IPS DF 19.7 (cell line): ENCODE measurements at regions not wholly inside any gene's neighbourhood (a gene's known extent, or its start where the extent isn't known, plus 50 kb on each side); places are given as distances from the start of the nearest gene placed in this dataset.
"Not testable (repeated sequence)": the region's sequence is repeated elsewhere in the genome, so short reads cannot be mapped to it uniquely, and the experiment has no call there.

ENCODE experiments used
- DNase-seq: peaks from one replicate; pipeline ENCODE4 v3.0.0-alpha.2; 2013; ENCODE audit warnings: low read depth, low spot score

GRCh38 chr6:6867404-6867799 is 240.4 kb upstream of the RREB1 start:
- DNase-seq: no peak

GRCh38 chr6:6869094-6869493 is 238.7 kb upstream of the RREB1 start:
- no peak for DNase-seq

GRCh38 chr6:6870921-6871320 is 236.8 kb upstream of the RREB1 start:
- DNase-seq: no peak

DNA sequence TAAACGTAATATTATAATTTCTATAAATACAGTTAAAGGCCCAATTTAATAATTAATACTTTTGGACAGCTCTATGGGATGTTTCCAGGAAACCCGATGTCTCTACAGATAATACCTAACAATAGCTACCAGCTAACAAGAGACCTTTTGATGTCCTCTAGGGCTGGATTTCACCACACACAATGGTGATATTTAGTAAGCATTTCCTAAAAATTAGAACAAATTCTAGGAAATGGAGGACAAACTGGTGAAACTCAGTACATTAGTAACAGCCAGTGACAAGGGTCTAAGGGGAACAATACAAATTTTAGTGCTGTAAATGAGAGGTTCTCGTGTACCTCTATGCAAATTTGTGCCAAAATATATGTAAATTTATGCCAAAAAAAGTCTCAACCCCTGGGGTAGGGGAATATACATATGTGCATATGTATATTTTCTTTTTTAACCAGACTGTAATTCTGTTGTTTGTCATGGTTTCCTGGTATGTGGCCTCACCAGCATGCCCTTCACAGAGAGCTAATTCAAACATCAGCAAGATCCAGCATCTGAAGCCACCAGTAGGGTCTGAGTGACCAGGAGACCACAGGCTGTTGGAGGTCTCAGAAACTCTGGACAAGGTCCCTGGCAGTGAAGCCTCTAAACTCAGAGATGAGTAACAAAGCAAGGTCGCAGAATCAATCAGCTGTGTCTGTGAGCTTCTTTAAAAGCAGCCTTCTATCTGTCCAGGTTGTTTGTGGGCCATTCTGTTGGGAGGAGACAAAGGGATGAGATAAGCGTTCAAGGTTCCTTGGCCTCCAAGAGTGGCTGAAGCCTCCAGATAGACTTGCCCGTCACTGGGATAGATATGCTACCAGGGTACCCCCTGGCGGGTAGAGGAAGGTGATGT is 235.1 kb upstream of the RREB1 start:
- DNase-seq: no peak

DNA sequence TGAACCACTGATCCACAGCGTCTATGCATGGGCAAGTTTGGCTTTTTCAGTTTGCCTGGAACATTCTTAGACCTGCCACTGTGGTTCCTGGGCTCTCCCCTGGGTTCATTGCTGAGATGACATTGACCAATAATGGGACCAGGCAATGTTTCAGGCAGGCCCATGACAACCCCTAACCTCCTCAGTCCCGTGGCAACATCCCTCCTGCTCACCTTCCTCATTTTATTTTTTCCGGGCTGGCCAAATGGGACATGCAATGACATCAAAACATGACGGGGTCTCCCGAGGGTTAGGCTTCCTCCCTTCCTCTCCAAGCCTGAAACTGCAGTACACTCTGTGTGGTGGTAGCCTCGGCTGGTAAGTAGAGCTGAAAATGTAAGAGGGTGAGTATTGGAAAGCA is 234.0 kb upstream of the RREB1 start:
- no peak for DNase-seq

DNA sequence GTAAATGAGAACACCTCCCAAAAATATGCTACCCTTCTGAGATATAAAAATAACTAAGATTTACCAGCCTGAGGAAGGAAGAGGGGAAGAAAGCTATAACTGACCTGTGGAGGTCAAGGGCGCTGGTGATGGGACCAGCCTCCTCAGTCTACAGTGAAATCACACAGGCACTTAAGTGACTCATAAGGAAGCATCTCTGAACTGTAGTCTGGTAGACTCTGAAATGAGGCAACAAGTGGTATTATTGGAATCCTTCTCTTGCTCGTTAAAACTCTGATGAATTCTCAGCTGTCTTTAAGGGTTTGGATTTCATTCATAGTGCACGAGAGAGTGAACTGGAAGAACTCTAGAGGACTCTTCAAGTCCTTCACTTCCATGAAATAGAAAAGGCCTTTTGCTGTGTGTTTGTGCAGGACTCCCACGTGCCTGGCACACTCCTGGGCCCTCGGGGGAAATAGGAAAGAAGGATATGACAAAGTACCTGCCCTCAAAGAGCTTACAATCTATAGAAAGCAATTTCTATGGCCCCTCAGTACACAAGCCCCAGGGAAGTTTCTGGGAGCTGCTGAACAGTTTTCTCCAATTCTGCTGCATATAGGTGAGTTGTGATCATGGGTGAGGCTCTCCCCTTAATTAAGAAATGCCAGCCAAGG is 231.8 kb upstream of the RREB1 start:
- DNase-seq: no peak

DNA sequence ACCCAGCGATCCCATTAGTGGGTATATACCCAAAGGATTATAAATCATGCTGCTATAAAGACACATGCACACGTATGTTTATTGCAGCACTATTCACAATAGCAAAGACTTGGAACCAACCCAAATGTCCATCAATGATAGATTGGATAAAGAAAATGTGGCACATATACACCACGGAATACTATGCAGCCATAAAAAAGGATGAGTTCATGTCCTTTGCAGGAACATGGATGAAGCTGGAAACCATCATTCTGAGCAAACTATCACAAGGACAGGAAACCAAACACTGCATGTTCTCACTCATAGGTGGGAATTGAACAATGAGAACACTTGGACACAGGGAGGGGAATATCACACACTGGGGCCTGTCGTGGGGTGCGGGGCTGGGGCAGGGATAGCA is 230.0 kb upstream of the RREB1 start:
- not testable (repeated sequence) for DNase-seq

DNA sequence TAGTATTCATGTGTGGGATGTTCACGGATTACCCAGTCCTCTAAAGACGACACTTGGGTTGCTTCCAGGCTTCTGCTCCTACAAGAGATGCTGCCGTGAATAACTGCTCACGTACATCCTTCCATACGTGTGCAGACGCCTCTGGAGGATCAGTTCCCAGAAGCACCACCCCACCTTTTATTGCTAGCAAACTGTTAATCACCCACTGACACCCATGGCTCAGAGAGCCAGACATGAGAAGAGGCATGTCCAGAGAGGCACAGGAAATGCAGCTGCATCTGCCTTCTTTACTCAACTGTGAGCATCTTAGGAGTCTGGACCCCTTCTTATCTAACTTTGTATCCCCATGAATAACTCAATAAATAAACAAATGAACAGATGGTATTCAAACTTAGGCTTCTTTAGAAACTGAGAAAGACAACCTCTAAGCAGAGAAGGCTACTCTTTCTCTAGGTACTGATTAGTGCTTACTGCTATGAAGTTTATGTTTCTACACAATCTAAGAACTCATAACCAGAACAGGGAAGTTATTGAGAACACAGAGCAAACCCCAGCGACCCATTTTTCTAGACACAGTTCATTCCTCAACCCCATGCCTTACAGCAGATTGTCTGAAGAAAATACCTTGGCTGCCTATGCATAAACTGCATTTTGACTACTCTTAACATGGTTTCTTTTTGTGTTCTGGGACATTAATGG is 228.7 kb upstream of the RREB1 start:
- no peak for DNase-seq

GRCh38 chr6:6879586-6879974 is 228.2 kb upstream of the RREB1 start:
- DNase-seq: not testable (repeated sequence)

- no peak for DNase-seq
These were observed 226.9 kb upstream of the RREB1 start for GRCh38 chr6:6880745-6881437.

GRCh38 chr6:6881438-6882225 is 226.1 kb upstream of the RREB1 start:
- DNase-seq: no peak

DNA sequence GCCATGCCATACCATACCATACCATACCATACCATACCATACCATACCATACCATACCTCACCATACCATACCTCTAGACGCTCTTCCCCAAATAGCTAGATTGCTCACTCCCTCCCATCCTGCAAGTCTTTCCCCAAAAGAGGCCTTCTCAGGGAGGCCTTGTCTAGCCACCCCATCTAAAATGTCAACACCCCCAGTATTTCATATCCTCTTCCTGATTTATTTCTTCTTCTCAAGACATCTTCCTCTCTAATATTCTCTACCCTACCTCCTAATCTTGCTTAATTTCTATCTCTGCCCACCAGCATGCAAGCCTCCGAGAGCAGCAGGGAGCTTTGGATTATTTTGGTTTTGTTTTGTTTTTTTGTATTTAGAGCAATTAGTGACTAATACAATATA is 225.2 kb upstream of the RREB1 start:
- no peak for DNase-seq

DNA sequence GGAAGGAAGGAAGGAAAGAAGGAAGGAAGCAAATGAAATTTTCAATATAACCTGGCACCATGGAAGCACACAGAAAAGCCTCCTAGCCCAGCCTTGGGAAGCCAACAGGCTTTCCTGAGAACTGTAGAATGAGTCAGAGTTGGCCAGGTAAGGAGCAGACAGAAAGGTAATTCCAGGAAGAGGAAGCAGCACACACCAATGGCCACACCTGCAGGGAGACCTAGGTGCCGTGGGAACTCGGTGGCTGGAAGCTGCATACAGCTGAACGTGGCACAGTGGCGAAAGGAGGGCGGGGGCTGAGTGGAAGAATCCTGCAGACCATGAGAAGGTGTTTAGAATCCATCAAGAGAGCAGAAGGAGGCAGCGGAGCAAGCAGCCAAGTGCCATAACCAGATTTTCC is 224.8 kb upstream of the RREB1 start:
- no peak for DNase-seq

- DNase-seq: no peak
These were observed 223.6 kb upstream of the RREB1 start for GRCh38 chr6:6884193-6884627.

GRCh38 chr6:6884916-6885315 is 222.8 kb upstream of the RREB1 start:
- DNase-seq: no peak

DNA sequence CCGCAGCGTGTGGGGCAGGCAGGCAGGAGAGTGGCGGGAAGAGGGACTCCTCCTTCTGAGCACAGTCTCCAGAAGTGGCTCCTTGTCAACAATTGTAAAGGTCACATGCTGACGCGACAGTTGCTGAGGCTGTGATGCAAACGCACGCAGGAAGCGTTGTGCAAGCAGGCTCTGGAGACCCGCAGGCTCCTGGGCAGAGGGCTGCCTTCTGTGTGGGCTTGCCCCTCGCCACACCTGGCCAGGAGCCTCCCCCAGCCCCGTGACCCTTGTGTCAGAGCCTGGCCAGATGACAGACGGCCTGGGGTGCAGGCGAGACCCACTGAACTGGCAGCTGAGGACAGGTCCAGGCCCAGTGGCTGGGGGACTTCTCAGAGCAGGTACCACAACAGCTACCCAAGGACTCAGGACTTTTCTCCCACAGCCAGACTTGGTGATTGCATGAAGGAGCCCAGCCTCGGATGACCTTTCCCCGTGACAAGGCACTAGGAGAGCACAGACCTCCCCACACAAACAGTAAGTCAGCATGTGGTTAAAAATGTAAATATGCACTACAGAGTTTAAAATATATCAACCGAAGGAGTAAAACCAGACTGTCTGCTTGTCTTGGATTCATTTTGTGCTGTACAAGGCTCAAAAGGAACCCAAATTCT is 222.1 kb upstream of the RREB1 start:
- no peak for DNase-seq

DNA sequence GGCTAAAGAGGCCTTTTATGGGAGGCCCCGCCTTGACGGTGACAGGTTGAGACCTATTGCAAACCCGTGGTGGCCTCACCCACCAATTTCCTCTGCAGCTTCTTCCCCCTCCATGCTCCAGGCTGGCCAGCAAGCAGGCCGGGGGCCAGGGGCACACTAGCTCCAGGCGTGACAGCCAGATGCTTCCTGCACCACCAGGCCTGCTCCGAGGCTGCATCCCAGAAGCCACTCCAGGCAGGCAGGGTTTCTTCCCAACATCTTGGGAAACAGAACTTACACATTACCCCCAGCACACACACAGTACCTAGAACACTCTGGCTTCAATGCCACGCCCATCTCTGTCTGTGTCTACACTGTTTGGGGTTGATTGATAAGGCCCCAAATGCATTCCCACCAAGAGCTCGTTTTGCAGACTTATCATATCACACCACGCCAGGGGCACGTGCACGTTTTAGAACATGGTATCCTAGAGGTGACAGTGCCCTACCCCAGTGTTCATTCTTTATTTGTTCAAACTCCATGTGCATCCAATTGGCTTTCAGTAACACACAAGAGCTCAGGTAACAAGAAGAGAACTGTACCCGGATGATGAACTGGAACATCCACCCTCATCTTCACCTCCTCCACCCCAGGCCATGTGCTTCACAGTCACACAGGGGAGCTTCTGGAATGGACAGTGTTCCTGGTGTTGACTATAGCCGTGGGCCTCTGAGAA is 221.4 kb upstream of the RREB1 start:
- DNase-seq: no peak

DNA sequence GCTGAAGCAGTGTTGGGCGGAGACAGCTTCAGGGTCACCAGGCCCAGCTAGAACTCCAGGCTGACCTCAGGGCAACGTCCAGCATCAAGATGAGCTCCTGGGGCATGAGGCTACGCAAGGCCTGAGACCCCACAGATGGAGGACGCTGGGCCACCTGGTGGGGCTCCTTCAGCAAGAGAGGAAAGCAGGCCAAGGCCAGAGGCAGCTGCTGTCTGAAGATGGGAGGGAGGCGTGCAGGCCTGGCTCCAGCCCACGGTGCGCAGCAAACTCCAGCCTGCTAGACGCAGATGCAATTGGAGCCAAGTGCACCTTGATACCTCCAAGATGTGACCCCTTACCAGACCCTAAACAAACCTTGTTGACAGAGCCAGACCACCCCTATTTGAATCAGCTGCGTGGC is 220.9 kb upstream of the RREB1 start:
- no peak for DNase-seq

DNA sequence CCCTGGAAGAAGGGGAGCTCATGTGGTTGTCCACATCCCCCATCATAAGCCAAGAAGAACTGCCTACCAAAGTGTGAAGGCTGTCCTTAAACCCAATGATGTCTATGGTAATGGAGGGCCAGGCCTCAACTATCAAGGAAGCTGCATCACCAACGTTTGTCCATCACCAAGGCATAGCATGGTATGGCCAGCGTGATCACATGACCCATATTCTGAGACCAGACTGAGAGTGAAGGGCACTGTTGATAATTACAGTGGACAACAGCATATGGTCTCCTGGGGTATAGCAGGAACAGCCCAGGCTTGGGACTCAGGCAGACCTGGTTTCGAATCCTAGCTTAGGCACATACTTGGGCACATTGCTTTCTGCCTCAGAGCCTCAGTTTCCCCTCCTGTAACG is 218.2 kb upstream of the RREB1 start:
- no peak for DNase-seq

DNA sequence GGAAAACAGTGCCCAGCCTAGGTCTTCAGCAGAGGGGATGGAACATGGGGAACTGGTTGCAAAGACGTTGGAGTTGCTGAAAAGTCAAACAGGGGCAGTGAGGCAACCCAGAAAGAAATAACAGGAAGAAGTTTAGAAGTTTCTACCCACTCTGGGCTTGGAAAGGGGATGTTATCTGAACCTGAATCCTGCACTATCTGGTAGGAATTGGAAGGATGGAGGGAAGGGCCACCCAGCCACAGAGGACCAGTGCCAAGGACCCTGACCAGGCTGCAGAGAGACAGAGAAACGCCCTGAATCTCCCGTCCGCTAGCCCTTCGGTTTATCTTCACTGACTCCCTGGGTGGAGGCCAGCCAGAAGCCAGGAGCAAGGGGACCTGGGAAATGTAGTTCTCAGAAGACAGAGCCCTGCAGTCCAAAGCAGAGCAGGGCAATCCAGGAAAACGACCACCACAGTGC is 217.3 kb upstream of the RREB1 start:
- DNase-seq: no peak
